ENCODE measurements at regions not wholly inside any gene's neighbourhood (a gene's known extent, or its start where the extent isn't known, plus 50 kb on each side); places are given as distances from the start of the nearest gene placed in this dataset.

DNA sequence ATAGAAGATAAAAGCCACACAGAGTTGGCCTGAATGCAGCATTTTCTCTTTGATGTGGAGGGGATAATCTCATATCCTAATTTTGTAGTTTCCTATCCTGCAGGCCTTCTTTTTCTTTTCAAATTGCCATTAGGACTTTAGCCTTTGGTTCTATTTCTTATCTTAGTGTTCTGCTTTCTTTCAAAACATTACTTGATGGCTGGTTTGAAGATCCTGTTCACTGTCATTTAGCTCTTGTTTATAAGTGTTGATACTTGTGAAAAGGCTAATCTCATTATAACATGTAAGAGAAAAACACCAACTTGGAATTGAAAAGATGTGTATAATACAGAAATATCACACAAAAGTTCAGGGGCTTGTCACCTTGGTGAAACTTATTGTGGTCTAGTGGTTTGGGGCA is 54.6 kb upstream of the PKIB start:
- TF ChIP-seq EZH2phosphoT487 (IDR thresholded peaks at IDR 0.05; ENCODE audit: borderline replicate concordance, low read length) (no peak), CTCF (IDR thresholded peaks at IDR 0.05; ENCODE audit: low read depth, low read length, poor library complexity, severe bottlenecking) (no peak)
